Cardiac fibroblast (primary cell): ENCODE measurements at regions not wholly inside any gene's neighbourhood (a gene's known extent, or its start where the extent isn't known, plus 50 kb on each side); places are given as distances from the start of the nearest gene placed in this dataset.

ENCODE experiments used
- DNase-seq, 2 donors: peaks; one replicate each; pipeline versions ENCODE4 v3.0.0 to v3.0.0-alpha.2; 2010; ENCODE audit warnings: low read depth in 2 of 2
- H3K4me3 ChIP-seq, 2 donors: replicated peaks in 1 of 2; 1 replicate in 1 of 2; 2 replicates in 1 of 2; pipeline ENCODE4 v1.5.1; 2011; ENCODE audit warnings: low read depth in 2 of 2, low read length in 2 of 2, mild to moderate bottlenecking in 2 of 2, moderate library complexity in 1 of 2
- TF ChIP-seq, protein P1 (sequence below): IDR thresholded peaks from one replicate; pipeline ENCODE4 v1.5.1; 2011; ENCODE audit warnings: low read depth, mild to moderate bottlenecking, low read length, inconsistent platforms

DNA sequence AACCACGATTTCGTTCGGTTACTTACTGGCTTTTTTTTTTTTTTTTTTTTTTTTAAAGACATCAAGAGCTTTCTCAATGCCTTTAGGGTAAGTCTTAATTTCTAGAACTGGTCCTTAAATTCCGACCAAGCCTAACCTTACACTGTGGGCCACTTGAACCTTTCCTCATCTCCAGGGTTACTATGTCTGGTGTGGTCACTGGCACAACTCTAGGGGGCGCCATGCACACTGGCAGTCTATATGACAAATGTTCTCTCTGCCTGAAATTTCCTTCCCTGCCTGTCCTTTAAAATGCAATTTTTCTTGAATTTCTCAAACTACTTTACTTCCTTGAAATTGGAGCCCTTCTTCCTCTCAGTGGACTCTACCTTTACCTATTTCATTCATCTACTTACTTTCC is 227.4 kb downstream of the KLF5 start:
- H3K4me3 ChIP-seq: no peak overlapping the region
- TF ChIP-seq, protein P1, sequence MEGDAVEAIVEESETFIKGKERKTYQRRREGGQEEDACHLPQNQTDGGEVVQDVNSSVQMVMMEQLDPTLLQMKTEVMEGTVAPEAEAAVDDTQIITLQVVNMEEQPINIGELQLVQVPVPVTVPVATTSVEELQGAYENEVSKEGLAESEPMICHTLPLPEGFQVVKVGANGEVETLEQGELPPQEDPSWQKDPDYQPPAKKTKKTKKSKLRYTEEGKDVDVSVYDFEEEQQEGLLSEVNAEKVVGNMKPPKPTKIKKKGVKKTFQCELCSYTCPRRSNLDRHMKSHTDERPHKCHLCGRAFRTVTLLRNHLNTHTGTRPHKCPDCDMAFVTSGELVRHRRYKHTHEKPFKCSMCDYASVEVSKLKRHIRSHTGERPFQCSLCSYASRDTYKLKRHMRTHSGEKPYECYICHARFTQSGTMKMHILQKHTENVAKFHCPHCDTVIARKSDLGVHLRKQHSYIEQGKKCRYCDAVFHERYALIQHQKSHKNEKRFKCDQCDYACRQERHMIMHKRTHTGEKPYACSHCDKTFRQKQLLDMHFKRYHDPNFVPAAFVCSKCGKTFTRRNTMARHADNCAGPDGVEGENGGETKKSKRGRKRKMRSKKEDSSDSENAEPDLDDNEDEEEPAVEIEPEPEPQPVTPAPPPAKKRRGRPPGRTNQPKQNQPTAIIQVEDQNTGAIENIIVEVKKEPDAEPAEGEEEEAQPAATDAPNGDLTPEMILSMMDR: no peak
- DNase-seq: no peak

DNA sequence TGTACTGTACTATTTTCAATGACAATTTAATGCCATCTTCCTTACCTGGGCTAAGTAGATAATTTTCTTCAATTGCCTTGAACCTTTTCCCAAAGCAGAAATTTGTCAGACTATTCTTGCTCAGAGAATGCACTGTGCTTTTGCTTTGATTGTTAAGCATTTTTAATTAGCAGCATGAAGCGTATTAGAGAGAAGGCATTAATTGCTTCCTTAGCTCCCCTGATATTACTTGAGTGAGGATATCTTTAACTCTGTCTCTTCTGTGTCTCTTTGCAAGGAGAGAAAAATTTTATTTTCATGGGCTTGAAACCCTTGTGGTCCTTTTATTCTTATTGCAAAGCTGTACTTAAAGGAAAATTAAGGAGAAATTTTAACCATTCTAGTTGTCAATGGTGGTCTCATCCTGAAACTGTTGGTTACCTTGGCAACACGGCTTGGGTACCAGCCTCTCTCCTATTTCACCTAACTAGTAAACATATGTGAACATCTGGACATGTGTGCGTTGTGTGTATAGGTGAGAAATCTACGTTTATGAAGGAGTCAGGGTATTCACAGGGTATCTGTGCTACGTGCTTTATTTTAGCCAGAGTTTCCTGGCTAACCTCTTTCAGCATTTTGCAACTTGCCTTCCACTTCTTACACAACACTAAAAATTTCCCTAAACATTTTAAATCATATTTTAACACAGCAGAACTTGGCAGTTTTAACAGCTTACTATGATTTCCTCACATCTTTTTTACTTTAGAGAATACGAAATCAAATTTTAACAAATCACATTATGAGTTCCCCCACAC is 225.5 kb downstream of the KLF5 start:
- DNase-seq: no peak
- TF ChIP-seq, protein P1: no peak
- no peak overlapping the region for H3K4me3 ChIP-seq

DNA sequence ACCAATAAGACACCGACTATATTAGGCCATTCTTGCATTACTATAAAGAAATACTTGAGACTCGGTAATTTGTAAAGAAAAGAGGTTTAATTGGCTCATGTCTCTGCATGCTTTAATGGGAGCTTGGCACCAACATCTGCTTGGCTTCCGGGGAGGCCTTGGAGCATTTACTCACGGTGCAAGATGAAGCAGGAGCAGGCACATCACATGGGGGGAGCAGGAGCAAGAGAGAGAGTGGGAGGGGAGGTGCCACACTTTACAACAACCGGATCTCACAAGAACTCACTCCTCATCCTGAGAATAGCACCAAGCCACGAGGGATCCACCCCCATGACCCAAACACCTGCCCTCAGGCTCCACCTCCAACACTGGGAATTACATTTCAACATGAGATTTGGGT is 224.8 kb downstream of the KLF5 start:
- DNase-seq: no peak
- H3K4me3 ChIP-seq: no peak overlapping the region
- TF ChIP-seq, protein P1: no peak

DNA sequence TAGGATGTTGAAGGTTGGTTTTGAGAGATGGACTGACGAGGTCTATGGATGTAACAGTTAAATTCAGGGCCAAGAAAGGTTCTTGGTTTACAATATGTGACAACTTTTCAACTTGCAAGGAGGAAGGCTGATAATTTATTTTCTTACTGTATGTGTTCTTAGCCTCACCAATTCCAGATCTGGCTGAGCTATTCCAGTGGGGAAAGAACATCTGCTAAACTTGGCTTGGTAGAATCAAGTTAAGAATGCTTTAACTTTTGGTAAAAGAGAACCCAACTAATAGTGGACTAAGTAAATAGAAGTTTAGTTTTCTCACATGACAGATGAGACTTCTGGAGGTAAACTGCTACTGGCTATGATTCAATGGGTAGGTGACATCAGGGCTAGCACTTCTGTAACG is 222.9 kb downstream of the KLF5 start:
- TF ChIP-seq, protein P1: no peak
- no peak overlapping the region for H3K4me3 ChIP-seq
- DNase-seq: no peak

DNA sequence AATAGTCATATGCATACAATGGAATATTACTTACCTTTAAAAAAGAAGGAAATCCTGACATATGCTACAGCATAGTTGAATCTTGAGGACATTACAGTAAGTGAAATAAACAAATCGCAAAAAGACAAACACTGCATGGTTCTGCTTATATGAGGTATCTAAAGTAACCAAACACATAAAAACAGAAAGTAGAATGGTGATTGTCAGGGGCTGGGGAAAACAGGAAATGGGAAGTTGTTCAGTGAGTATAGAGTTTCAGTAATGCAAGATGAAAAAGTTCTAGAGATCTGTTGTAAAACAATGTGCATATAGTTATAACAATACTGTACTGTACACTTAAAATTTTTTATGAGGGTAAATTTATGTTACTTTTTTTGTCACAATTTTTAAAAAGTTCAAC is 219.4 kb downstream of the KLF5 start:
- DNase-seq: no peak
- H3K4me3 ChIP-seq: no peak overlapping the region
- TF ChIP-seq, protein P1: no peak

DNA sequence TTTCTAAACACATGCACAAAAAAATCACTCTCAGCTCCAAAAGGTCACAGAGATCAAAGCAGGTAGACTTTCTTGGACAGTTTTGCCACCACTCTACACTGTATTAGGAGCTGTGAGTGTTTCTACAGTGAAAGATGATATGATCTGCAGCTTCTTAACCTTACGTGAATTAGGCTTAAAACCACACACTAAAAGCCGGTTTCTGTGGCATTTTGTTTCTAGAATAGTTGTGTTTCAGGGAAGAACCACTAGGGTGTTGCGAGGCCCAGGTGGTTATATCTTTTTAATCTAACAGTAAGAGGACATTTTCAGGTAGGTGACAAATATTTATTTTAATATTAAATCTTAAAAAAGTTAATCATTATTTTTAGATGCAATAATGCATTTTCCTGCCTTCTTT is 216.4 kb downstream of the KLF5 start:
- TF ChIP-seq, protein P1: no peak
- no peak for DNase-seq
- no peak overlapping the region for H3K4me3 ChIP-seq

DNA sequence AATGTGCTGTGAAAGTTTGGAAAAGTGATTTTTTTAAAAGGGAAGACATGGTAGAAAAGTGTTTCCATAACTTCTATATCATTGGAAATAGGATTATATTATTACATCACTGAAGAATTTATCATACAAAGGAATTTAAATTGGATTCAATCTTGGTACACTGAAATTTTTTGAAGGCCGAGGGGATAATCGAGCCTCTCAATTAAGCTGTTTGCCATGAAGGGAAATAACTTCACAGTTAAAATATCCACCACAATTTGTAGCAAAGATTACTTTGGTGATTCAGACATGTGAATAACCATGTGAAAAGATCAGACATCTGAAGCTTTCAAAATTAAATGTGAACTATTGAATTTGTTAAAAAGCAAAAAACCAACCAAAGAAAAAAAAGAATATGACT is 215.3 kb downstream of the KLF5 start:
- TF ChIP-seq, protein P1: no peak
- DNase-seq: peak in 1 of 2 donors; percentile 21
- H3K4me3 ChIP-seq: no peak overlapping the region
